ENCODE measurements at regions not wholly inside any gene's neighbourhood (a gene's known extent, or its start where the extent isn't known, plus 50 kb on each side); places are given as distances from the start of the nearest gene placed in this dataset.
"Not testable (repeated sequence)": the region's sequence is repeated elsewhere in the genome, so short reads cannot be mapped to it uniquely, and the experiment has no call there.

DNA sequence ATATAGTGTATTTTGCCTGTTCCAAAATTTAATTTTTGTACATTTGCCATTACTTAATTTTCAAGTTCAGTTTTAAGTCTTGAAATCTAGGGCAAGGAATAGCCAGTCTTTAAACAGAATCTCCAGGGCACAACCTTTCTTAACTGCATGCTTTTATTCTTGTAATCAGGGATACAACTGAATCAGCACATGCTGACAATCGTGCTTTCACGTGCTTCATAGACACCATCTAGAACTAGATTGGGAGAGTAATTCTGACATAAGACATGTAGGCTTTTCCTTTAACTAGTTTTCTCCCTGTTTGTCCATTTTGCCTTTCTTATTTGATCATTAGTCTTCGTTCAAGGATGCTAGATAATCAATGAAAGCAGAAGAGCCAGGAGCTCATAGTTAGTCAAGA is 650.4 kb upstream of the CADM2 start:
- Histone ChIP-seq H3K9me3 (no peaks in the 10 kb centered on the region), H3K4me1 (no peaks in the 10 kb centered on the region), H3K36me3 (replicated peaks in 1 of 2; ENCODE audit: insufficient read depth in 1 of 2, low read depth in 2 of 2) (no peaks in the 10 kb centered on the region), H3K27ac (no peak overlapping the region), H3K4me3 (no peak overlapping the region), H3K27me3 (no peaks in the 10 kb centered on the region)
- intact Hi-C loops (cut with DNase I), result no loop called here
- TF ChIP-seq, protein P1, sequence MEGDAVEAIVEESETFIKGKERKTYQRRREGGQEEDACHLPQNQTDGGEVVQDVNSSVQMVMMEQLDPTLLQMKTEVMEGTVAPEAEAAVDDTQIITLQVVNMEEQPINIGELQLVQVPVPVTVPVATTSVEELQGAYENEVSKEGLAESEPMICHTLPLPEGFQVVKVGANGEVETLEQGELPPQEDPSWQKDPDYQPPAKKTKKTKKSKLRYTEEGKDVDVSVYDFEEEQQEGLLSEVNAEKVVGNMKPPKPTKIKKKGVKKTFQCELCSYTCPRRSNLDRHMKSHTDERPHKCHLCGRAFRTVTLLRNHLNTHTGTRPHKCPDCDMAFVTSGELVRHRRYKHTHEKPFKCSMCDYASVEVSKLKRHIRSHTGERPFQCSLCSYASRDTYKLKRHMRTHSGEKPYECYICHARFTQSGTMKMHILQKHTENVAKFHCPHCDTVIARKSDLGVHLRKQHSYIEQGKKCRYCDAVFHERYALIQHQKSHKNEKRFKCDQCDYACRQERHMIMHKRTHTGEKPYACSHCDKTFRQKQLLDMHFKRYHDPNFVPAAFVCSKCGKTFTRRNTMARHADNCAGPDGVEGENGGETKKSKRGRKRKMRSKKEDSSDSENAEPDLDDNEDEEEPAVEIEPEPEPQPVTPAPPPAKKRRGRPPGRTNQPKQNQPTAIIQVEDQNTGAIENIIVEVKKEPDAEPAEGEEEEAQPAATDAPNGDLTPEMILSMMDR (IDR thresholded peaks at IDR 0.05), result no peak
- no peak for TF ChIP-seq POLR2A (IDR thresholded peaks at IDR 0.05)
- no peak for ATAC-seq
- WGBS, 2 donors, result 40 to 44% methylated on average over 3 of the region's 3 CpGs
- no peak for DNase-seq

DNA sequence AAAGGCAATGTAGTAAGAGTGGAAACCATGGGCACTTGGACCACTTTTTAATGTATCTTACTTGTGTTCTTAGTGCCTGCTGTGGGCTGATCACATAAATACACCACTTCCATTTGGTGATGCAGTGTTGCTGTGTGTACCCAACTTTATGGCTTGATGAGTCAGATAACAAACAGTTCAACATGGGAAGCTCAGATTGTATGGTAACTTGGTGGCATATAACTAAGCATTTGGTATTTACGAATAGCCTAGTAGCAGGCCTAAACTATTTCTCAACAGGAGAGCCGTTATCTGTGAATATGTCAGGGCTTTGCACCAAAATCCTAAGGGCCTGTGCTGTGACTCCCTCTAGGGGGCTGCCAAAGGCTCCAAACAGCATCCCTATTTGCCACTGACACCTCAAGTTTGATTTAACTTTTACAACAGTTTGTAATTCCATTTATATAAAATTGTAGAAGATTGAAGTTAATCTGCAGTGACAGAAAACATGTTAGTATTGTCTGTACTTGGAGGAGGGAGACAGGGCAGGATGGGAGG is 640.4 kb upstream of the CADM2 start:
- TF ChIP-seq POLR2A (IDR thresholded peaks at IDR 0.05), result no peak
- TF ChIP-seq, protein P1 (IDR thresholded peaks at IDR 0.05), result no peak
- Histone ChIP-seq H3K4me3 (no peak overlapping the region), H3K27ac (no peak overlapping the region), H3K27me3 (no peaks in the 10 kb centered on the region), H3K9me3 (no peaks in the 10 kb centered on the region), H3K36me3 (replicated peaks in 1 of 2; ENCODE audit: insufficient read depth in 1 of 2, low read depth in 2 of 2) (no peaks in the 10 kb centered on the region), H3K4me1 (no peaks in the 10 kb centered on the region)
- ATAC-seq, result no peak
- no peak for DNase-seq
- intact Hi-C loops (cut with DNase I), result no loop called here
- WGBS, 2 donors, result 27 to 65% methylated on average over 2 of the region's 2 CpGs

DNA sequence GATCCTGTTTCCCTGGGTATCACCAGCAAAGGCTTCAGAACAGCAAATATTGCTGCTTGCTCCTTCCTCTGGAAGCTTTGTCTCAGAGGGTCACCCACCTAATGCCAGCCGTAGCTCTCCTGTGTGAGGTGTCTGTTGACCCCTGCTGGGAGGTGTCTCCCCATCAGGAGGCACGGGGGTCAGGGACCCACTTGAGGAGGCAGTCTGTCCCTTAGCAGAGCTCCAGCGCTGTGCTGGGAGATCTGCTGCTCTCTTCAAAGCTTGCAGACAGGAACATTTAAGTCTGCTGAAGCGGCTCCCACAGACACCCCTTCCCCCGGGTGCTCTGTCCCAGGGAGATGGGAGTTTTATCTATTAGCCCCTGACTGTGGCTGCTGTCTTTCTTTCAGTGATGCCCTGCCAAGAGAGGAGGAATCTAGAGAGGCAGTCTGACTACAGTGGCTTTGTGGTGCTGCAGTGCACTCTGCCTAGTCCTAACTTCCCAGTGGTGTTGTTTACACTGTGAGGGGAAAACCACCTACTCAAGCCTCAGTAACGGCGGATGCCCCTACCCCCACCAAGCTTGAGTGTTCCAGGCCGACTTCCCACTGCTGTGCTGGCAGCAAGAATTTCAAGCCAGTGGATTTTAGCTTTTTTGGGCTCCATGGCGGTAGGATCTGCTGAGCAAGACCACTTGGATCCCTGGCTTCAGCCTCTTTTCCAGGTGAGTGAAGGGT is 593.1 kb upstream of the CADM2 start:
- H3K9me3 ChIP-seq; ATAC-seq; intact Hi-C loops (cut with DNase I); H3K36me3 ChIP-seq (replicated peaks in 1 of 2; ENCODE audit: insufficient read depth in 1 of 2, low read depth in 2 of 2); H3K27ac ChIP-seq; H3K4me3 ChIP-seq; DNase-seq; H3K27me3 ChIP-seq; H3K4me1 ChIP-seq: not testable (repeated sequence)
- WGBS, 2 donors, result 54% methylated on average over 6 to 9 of the region's 9 CpGs

All from body of pancreas (tissue), 4 donors.